Gastrocnemius medialis (tissue), 4 donors: ENCODE measurements at regions not wholly inside any gene's neighbourhood (a gene's known extent, or its start where the extent isn't known, plus 50 kb on each side); places are given as distances from the start of the nearest gene placed in this dataset.

Experiments
- ATAC-seq, 2 donors: fragments of 150-250 bp; one replicate each; pipeline ENCODE4 v1.9.1; 2016
- DNase-seq, 2 donors: peaks; one replicate each; pipeline ENCODE4 v3.0.0-alpha.2; 2019
- H3K27ac ChIP-seq, 4 donors: fragments of 200-600 bp; sonication (generic); 1 replicate in 1 of 4; 2 replicates in 3 of 4; pipeline ENCODE4 v1.5.1; 2016 to 2018; ENCODE audit warnings: mild to moderate bottlenecking in 2 of 4, moderate library complexity in 1 of 4
- H3K27me3 ChIP-seq, 3 donors: fragments of 200-600 bp; sonication (generic) in 2 of 3; 1 replicate in 1 of 3; 2 replicates in 2 of 3; pipeline versions ENCODE4 v1.5.1 to v1.6.0; 2016 to 2019; ENCODE audit warnings: mild to moderate bottlenecking in 1 of 3, moderate library complexity in 1 of 3
- H3K36me3 ChIP-seq, 2 donors: fragments of 200-600 bp; sonication (generic) in 1 of 2; one replicate each; pipeline ENCODE4 v1.5.1; 2017 to 2018
- H3K4me1 ChIP-seq, 2 donors: fragments of 200-600 bp; sonication (generic) in 1 of 2; one replicate each; pipeline ENCODE4 v1.5.1; 2016 to 2017; ENCODE audit warnings: mild to moderate bottlenecking in 2 of 2
- H3K4me3 ChIP-seq, 4 donors: fragments of 200-600 bp; sonication (generic) in 3 of 4; 1 replicate in 1 of 4; 2 replicates in 3 of 4; pipeline ENCODE4 v1.5.1; 2016 to 2019; ENCODE audit warnings: mild to moderate bottlenecking in 2 of 4
- H3K9me3 ChIP-seq, 3 donors: fragments of 200-600 bp; sonication (generic) in 2 of 3; 1 replicate in 1 of 3; 2 replicates in 2 of 3; pipeline ENCODE4 v1.5.1; 2016 to 2019
- CTCF ChIP-seq, 5 experiments: fragments of 450-650 bp in 3 of 5; fragments of 200-600 bp in 2 of 5; sonication (generic) in 2 of 5; IDR thresholded peaks in 4 of 5; conservative IDR thresholded peaks in 1 of 5; 1 replicate in 4 of 5; 2 replicates in 1 of 5; pipeline ENCODE4 v1.5.1; 2016 to 2019; ENCODE audit warnings: antibody characterized with exemption in 5 of 5, mild to moderate bottlenecking in 3 of 5, moderate library complexity in 3 of 5
- POLR2A ChIP-seq, 2 donors: fragments of 450-650 bp; IDR thresholded peaks; one replicate each; pipeline ENCODE4 v1.6.1; 2017; ENCODE audit warnings: antibody characterized with exemption in 2 of 2, mild to moderate bottlenecking in 2 of 2, moderate library complexity in 2 of 2
- in situ Hi-C, 4 donors: fragments of 200-750 bp; cut with MboI; loops; one replicate each; pipeline versions ENCODE4 v1.15.0 to v1.8.0; 2017; ENCODE audit warnings: low sequenced_read_pairs in 4 of 4
- intact Hi-C: fragments of 100-400 bp; cut with DNase I; formaldehyde crosslinking; loops from one replicate; pipeline ENCODE4 v1.15.1; 2023; ENCODE audit warnings: low total_unique reads

GRCh38 chr14:100638211-100638855 is 51.1 kb upstream of the BEGAIN start:
- Histone ChIP-seq H3K27me3 (no peaks in the 10 kb centered on the region), H3K4me1 (no peaks in the 10 kb centered on the region), H3K9me3 (no peaks in the 10 kb centered on the region), H3K4me3 (no peak overlapping the region), H3K27ac (no peak overlapping the region), H3K36me3 (no peaks in the 10 kb centered on the region)
- ATAC-seq (no peak), DNase-seq (no peak)
- intact Hi-C loops: no loop called here
- TF ChIP-seq POLR2A (IDR thresholded peaks at IDR 0.05) (no peak), CTCF (IDR thresholded peaks at IDR 0.05 in 4 of 5, conservative IDR thresholded peaks at IDR 0.05 in 1 of 5) (no peak)
- in situ Hi-C loops: no loop called here

GRCh38 chr14:100639280-100639679 is 52.1 kb upstream of the BEGAIN start:
- no peak for ATAC-seq

GRCh38 chr14:100640471-100641273 is 53.5 kb upstream of the BEGAIN start:
- ATAC-seq (no peak), DNase-seq (no peak)
- no peaks in the 10 kb centered on the region for H3K9me3 ChIP-seq
- no peak overlapping the region for H3K27ac ChIP-seq
- H3K27me3 ChIP-seq: no peaks in the 10 kb centered on the region
- H3K4me3 ChIP-seq: no peak overlapping the region
- H3K4me1 ChIP-seq: no peaks in the 10 kb centered on the region
- no peaks in the 10 kb centered on the region for H3K36me3 ChIP-seq
- intact Hi-C loops (no loop called here), in situ Hi-C loops (loop anchor here (10.0 kb wide), 2 partner anchors 196 to 256 kb away; no protein-coding TSS in a partner anchor)
- TF ChIP-seq CTCF (IDR thresholded peaks at IDR 0.05 in 4 of 5, conservative IDR thresholded peaks at IDR 0.05 in 1 of 5): no peak
- TF ChIP-seq POLR2A (IDR thresholded peaks at IDR 0.05): no peak

More at GRCh38 chr14:100639280-100639679, 52.1 kb upstream of the BEGAIN start:
- Histone ChIP-seq H3K27ac (no peak overlapping the region), H3K4me1 (no peaks in the 10 kb centered on the region), H3K36me3 (no peaks in the 10 kb centered on the region), H3K4me3 (no peak overlapping the region), H3K27me3 (no peaks in the 10 kb centered on the region), H3K9me3 (no peaks in the 10 kb centered on the region)
- in situ Hi-C loops (no loop called here), intact Hi-C loops (no loop called here)
- DNase-seq: no peak
- no peak for TF ChIP-seq CTCF (IDR thresholded peaks at IDR 0.05 in 4 of 5, conservative IDR thresholded peaks at IDR 0.05 in 1 of 5)
- no peak for TF ChIP-seq POLR2A (IDR thresholded peaks at IDR 0.05)

GRCh38 chr14:100641274-100641860 is 54.1 kb upstream of the BEGAIN start:
- DNase-seq: no peak
- ATAC-seq: no peak
- Histone ChIP-seq H3K9me3 (no peaks in the 10 kb centered on the region), H3K36me3 (no peaks in the 10 kb centered on the region), H3K4me1 (no peaks in the 10 kb centered on the region), H3K4me3 (no peak overlapping the region), H3K27ac (no peak overlapping the region), H3K27me3 (no peaks in the 10 kb centered on the region)
- intact Hi-C loops (no loop called here), in situ Hi-C loops (loop anchor here (10.0 kb wide), 2 partner anchors 197 to 257 kb away; no protein-coding TSS in a partner anchor)
- no peak for TF ChIP-seq POLR2A (IDR thresholded peaks at IDR 0.05)
- TF ChIP-seq CTCF (IDR thresholded peaks at IDR 0.05 in 4 of 5, conservative IDR thresholded peaks at IDR 0.05 in 1 of 5): no peak
